IMR-90 (cell line): ENCODE measurements at regions not wholly inside any gene's neighbourhood (a gene's known extent, or its start where the extent isn't known, plus 50 kb on each side); places are given as distances from the start of the nearest gene placed in this dataset.

Experiments used
- ATAC-seq: fragments of 200-7000 bp; cut with Tn5 transposase; 2 replicates; pipeline ENCODE4 v1.9.1; 2020; ENCODE audit warnings: low read depth, mild to moderate bottlenecking, moderate library complexity
- BruUV-seq: library from RNA; stranded (reverse); fragments of 400-500 nt; replicated peaks from 2 replicates; lab custom pipeline; 2021; lab: Mats Ljungman, UMichigan
- CTCF ChIA-PET: fragments of 300-600 bp; formaldehyde crosslinking; extraction: SDS; loops from one replicate; lab custom pipeline; 2021; ENCODE audit warnings: antibody characterized with exemption; lab: Yijun Ruan, JAX
- POLR2A ChIA-PET: fragments of 300-600 bp; sonication (Branson Sonifier 250); formaldehyde crosslinking; loops from one replicate; lab custom pipeline; 2022; ENCODE audit warnings: antibody characterized with exemption; ENCODE audit not compliant: unreplicated experiment; lab: Charles Lee
- DNase-seq: peaks from one replicate; pipeline ENCODE4 v3.0.0; 2013
- H2AFZ ChIP-seq: replicated peaks from 2 replicates; pipeline ENCODE3; 2013; ENCODE audit warnings: low read length, mild to moderate bottlenecking; ENCODE audit not compliant: poor library complexity
- H2AK5ac ChIP-seq: 2 replicates; pipeline ENCODE4 v1.6.1; 2013; ENCODE audit warnings: low read depth, low read length, inconsistent platforms
- H2AK9ac ChIP-seq: replicated peaks from 2 replicates; pipeline ENCODE3; 2013; ENCODE audit warnings: mild to moderate bottlenecking, low read depth, low read length, moderate library complexity; ENCODE audit not compliant: poor library complexity
- H2BK120ac ChIP-seq: 2 replicates; pipeline ENCODE4 v1.6.1; 2013; ENCODE audit warnings: low read depth, low read length, inconsistent platforms
- H2BK15ac ChIP-seq: 3 replicates; pipeline ENCODE4 v1.6.1; 2013; ENCODE audit warnings: low read depth, low read length, inconsistent platforms
- H2BK20ac ChIP-seq: 2 replicates; pipeline ENCODE4 v1.6.1; 2013; ENCODE audit warnings: low read depth, mild to moderate bottlenecking, inconsistent platforms, low read length, moderate library complexity
- H2BK5ac ChIP-seq: 2 replicates; pipeline ENCODE4 v1.6.1; 2013; ENCODE audit warnings: mild to moderate bottlenecking, low read depth, low read length, inconsistent platforms; ENCODE audit not compliant: poor library complexity, severe bottlenecking
- H3K14ac ChIP-seq: replicated peaks from 2 replicates; pipeline ENCODE4 v1.6.1; 2013; ENCODE audit warnings: low read depth, low read length, inconsistent platforms
- H3K18ac ChIP-seq: 2 replicates; pipeline ENCODE4 v1.6.1; 2013; ENCODE audit warnings: low read depth, low read length, control low read depth
- H3K23ac ChIP-seq: 2 replicates; pipeline ENCODE4 v1.6.1; 2013; ENCODE audit warnings: low read depth, low read length, inconsistent platforms
- H3K27ac ChIP-seq: 2 replicates; pipeline ENCODE4 v1.5.1; 2013; ENCODE audit warnings: mild to moderate bottlenecking, control low read depth, low read length; ENCODE audit not compliant: insufficient read depth
- H3K27me3 ChIP-seq: 2 replicates; pipeline ENCODE4 v1.6.1; 2013; ENCODE audit warnings: low read length; ENCODE audit not compliant: control insufficient read depth, insufficient read depth
- H3K36me3 ChIP-seq: 2 replicates; pipeline ENCODE4 v1.6.1; 2013; ENCODE audit warnings: low read length, mixed read lengths; ENCODE audit not compliant: control insufficient read depth, insufficient read depth
- H3K4ac ChIP-seq: 2 replicates; pipeline ENCODE4 v1.6.1; 2013; ENCODE audit warnings: low read depth, low read length, inconsistent platforms
- H3K4me1 ChIP-seq: 2 replicates; pipeline ENCODE4 v1.6.1; 2013; ENCODE audit warnings: low read length, mixed read lengths; ENCODE audit not compliant: control insufficient read depth, insufficient read depth
- H3K4me2 ChIP-seq: 2 replicates; pipeline ENCODE4 v1.6.1; 2013; ENCODE audit warnings: low read depth, mild to moderate bottlenecking, control low read depth, low read length, moderate library complexity
- H3K4me3 ChIP-seq: 2 replicates; pipeline ENCODE4 v1.5.1; 2013; ENCODE audit warnings: low read depth, mild to moderate bottlenecking, control low read depth, low read length, moderate library complexity; ENCODE audit not compliant: insufficient read depth
- H3K56ac ChIP-seq: 2 replicates; pipeline ENCODE4 v1.6.1; 2013; ENCODE audit warnings: low read length, inconsistent platforms; ENCODE audit not compliant: insufficient read depth; ENCODE audit errors: extremely low read depth
- H3K79me1 ChIP-seq, 2 experiments: 2 replicates each; pipeline ENCODE4 v1.6.1; 2013; ENCODE audit warnings: low read length in 2 of 2, inconsistent platforms in 1 of 2, low read depth in 1 of 2
- H3K9ac ChIP-seq: 2 replicates; pipeline ENCODE4 v1.6.1; 2013; ENCODE audit warnings: low read depth, low read length, control low read depth
- H3K9me1 ChIP-seq: 2 replicates; pipeline ENCODE4 v1.6.1; 2013; ENCODE audit warnings: low read length, inconsistent platforms; ENCODE audit not compliant: insufficient read depth
- H3K9me3 ChIP-seq: 2 replicates; pipeline ENCODE4 v1.6.1; 2013; ENCODE audit warnings: low read length; ENCODE audit not compliant: control insufficient read depth, insufficient read depth
- H4K20me1 ChIP-seq: 2 replicates; pipeline ENCODE4 v1.6.1; 2013; ENCODE audit warnings: low read length, inconsistent platforms; ENCODE audit not compliant: insufficient read depth
- H4K5ac ChIP-seq: 2 replicates; pipeline ENCODE4 v1.6.1; 2013; ENCODE audit warnings: mild to moderate bottlenecking, low read depth, low read length, control low read depth
- H4K8ac ChIP-seq, 2 experiments: 2 replicates each; pipeline ENCODE4 v1.6.1; 2013; ENCODE audit warnings: low read depth in 2 of 2, low read length in 2 of 2, control low read depth in 1 of 2, inconsistent platforms in 1 of 2
- H4K91ac ChIP-seq: 2 replicates; pipeline ENCODE4 v1.6.1; 2013; ENCODE audit warnings: low read depth, low read length, inconsistent platforms; ENCODE audit not compliant: insufficient read depth
- dilution Hi-C: fragments of 300-500 bp; cut with HindIII; formaldehyde crosslinking; loops from one replicate; pipeline ENCODE4 v1.14.3; 2018; ENCODE audit warnings: low sequenced_read_pairs; ENCODE audit not compliant: unreplicated experiment
- in situ Hi-C: fragments of 300-500 bp; cut with MboI; formaldehyde crosslinking; loops from 3 replicates; pipeline ENCODE4 v1.14.3; 2019; ENCODE audit warnings: low sequenced_read_pairs, inconsistent platforms, mixed read lengths
- intact Hi-C: fragments of 100-400 bp; cut with micrococcal nuclease; formaldehyde crosslinking; loops from 2 replicates; pipeline ENCODE4 v1.10.0; 2022
- TF ChIP-seq, protein P1 (sequence below): fragments of 150-350 bp; IDR thresholded peaks from 2 replicates; pipeline ENCODE4 v1.6.1; 2016; ENCODE audit warnings: low read depth, mild to moderate bottlenecking, low read length, moderate library complexity, borderline replicate concordance

DNA sequence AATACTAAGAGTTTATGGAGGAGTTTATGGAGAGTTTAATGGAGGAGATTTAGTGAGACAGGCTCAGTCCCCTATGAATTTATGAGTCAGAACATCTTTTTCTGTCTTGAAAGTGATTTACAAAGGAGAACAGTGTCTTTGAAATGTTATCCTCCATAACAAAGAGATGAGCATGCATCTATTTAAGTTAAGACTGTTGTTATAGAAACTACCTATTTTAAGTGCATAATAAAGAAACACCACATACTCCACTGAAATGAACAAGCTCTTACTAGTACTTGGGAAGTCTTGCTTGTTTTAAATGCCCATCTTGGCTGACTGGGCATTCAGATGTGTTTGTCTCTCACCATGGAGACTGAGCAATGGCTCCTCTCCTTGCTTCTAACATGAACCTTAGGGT lies 118.7 kb upstream of the ACP3 start:
- CTCF ChIA-PET, result no interaction called here
- H3K4me3 ChIP-seq, result no peak overlapping the region
- H4K20me1 ChIP-seq, result no peaks in the 10 kb centered on the region
- no peaks in the 10 kb centered on the region for H3K79me1 ChIP-seq
- dilution Hi-C loops (no loop called here), in situ Hi-C loops (loop anchor here (25.0 kb wide), 1 partner anchor 411 kb away; no protein-coding TSS in a partner anchor), intact Hi-C loops (no loop called here)
- no peaks in the 10 kb centered on the region for H3K36me3 ChIP-seq
- TF ChIP-seq, protein P1, sequence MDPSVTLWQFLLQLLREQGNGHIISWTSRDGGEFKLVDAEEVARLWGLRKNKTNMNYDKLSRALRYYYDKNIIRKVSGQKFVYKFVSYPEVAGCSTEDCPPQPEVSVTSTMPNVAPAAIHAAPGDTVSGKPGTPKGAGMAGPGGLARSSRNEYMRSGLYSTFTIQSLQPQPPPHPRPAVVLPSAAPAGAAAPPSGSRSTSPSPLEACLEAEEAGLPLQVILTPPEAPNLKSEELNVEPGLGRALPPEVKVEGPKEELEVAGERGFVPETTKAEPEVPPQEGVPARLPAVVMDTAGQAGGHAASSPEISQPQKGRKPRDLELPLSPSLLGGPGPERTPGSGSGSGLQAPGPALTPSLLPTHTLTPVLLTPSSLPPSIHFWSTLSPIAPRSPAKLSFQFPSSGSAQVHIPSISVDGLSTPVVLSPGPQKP, result no peak
- no peak overlapping the region for H3K56ac ChIP-seq
- POLR2A ChIA-PET, result no interaction called here
- no peak overlapping the region for H3K14ac ChIP-seq
- H4K8ac ChIP-seq, result no peak overlapping the region
- H3K4ac ChIP-seq, result no peak overlapping the region
- no peak overlapping the region for H3K9ac ChIP-seq
- no peak overlapping the region for H3K23ac ChIP-seq
- no peaks in the 10 kb centered on the region for H3K9me3 ChIP-seq
- no peaks in the 10 kb centered on the region; the same call in none of the 2 replicates for H3K27me3 ChIP-seq
- no peak overlapping the region for H2AFZ ChIP-seq
- no peak overlapping the region for H2BK15ac ChIP-seq
- no peak overlapping the region for H3K18ac ChIP-seq
- no peak overlapping the region for H2BK5ac ChIP-seq
- no peak overlapping the region for H2AK5ac ChIP-seq
- no peak overlapping the region for H3K27ac ChIP-seq
- H2BK120ac ChIP-seq, result no peak overlapping the region
- BruUV-seq, result no TSS peak
- ATAC-seq (no peak), DNase-seq (no peak)
- H4K91ac ChIP-seq, result no peak overlapping the region
- no peaks in the 10 kb centered on the region for H3K9me1 ChIP-seq
- H2AK9ac ChIP-seq, result no peak overlapping the region
- H4K5ac ChIP-seq, result no peak overlapping the region
- no peak overlapping the region for H2BK20ac ChIP-seq
- H3K4me2 ChIP-seq, result no peak overlapping the region
- H3K4me1 ChIP-seq, result no peaks in the 10 kb centered on the region
